ENCODE measurements at regions not wholly inside any gene's neighbourhood (a gene's known extent, or its start where the extent isn't known, plus 50 kb on each side); places are given as distances from the start of the nearest gene placed in this dataset.
"Not testable (repeated sequence)": the region's sequence is repeated elsewhere in the genome, so short reads cannot be mapped to it uniquely, and the experiment has no call there.

GRCh38 chr3:80618295-80619256 lies 850.8 kb upstream of the ROBO1 start:
- no peak for DNase-seq (ENCODE audit: low read depth)

- DNase-seq (ENCODE audit: low read depth), result no peak
These were observed 844.6 kb upstream of the ROBO1 start for GRCh38 chr3:80612366-80612765.

GRCh38 chr3:80608072-80608471 lies 840.3 kb upstream of the ROBO1 start:
- DNase-seq (ENCODE audit: low read depth), result not testable (repeated sequence)

- DNase-seq (ENCODE audit: low read depth), result no peak
These were observed 838.3 kb upstream of the ROBO1 start for GRCh38 chr3:80606073-80606472.

- no peak for DNase-seq (ENCODE audit: low read depth)
These were observed 833.7 kb upstream of the ROBO1 start for GRCh38 chr3:80601479-80601878.

GRCh38 chr3:80592792-80593191 lies 825.0 kb upstream of the ROBO1 start:
- no peak for DNase-seq (ENCODE audit: low read depth)

GRCh38 chr3:80586338-80586737 lies 818.5 kb upstream of the ROBO1 start:
- DNase-seq (ENCODE audit: low read depth), result no peak

GRCh38 chr3:80580146-80580545 lies 812.3 kb upstream of the ROBO1 start:
- no peak for DNase-seq (ENCODE audit: low read depth)

- no peak for DNase-seq (ENCODE audit: low read depth)
These were observed 796.6 kb upstream of the ROBO1 start for GRCh38 chr3:80564391-80564790.

- DNase-seq (ENCODE audit: low read depth), result no peak
These were observed 791.9 kb upstream of the ROBO1 start for GRCh38 chr3:80559701-80560100.

- DNase-seq (ENCODE audit: low read depth), result no peak
These were observed 789.0 kb upstream of the ROBO1 start for GRCh38 chr3:80556763-80557162.

- DNase-seq (ENCODE audit: low read depth), result no peak
These were observed 786.5 kb upstream of the ROBO1 start for GRCh38 chr3:80554304-80554703.

GRCh38 chr3:80553211-80553610 lies 785.4 kb upstream of the ROBO1 start:
- no peak for DNase-seq (ENCODE audit: low read depth)

- DNase-seq (ENCODE audit: low read depth), result no peak
These were observed 782.4 kb upstream of the ROBO1 start for GRCh38 chr3:80550174-80550573.

- DNase-seq (ENCODE audit: low read depth), result no peak
These were observed 781.4 kb upstream of the ROBO1 start for GRCh38 chr3:80549173-80549572.

- no peak for DNase-seq (ENCODE audit: low read depth)
These were observed 775.4 kb upstream of the ROBO1 start for GRCh38 chr3:80543154-80543553.

- DNase-seq (ENCODE audit: low read depth), result no peak
These were observed 774.7 kb upstream of the ROBO1 start for GRCh38 chr3:80542456-80542855.

- no peak for DNase-seq (ENCODE audit: low read depth)
These were observed 769.9 kb upstream of the ROBO1 start for GRCh38 chr3:80537680-80538079.

GRCh38 chr3:80535286-80535685 lies 767.5 kb upstream of the ROBO1 start:
- DNase-seq (ENCODE audit: low read depth), result no peak

- DNase-seq (ENCODE audit: low read depth), result no peak
These were observed 765.8 kb upstream of the ROBO1 start for GRCh38 chr3:80533553-80533952.

- DNase-seq (ENCODE audit: low read depth), result no peak
These were observed 758.4 kb upstream of the ROBO1 start for GRCh38 chr3:80526153-80526552.

GRCh38 chr3:80521081-80521480 lies 753.3 kb upstream of the ROBO1 start:
- DNase-seq (ENCODE audit: low read depth), result no peak

- no peak for DNase-seq (ENCODE audit: low read depth)
These were observed 751.6 kb upstream of the ROBO1 start for GRCh38 chr3:80519436-80519835.

GRCh38 chr3:80496452-80496851 lies 728.7 kb upstream of the ROBO1 start:
- no peak for DNase-seq (ENCODE audit: low read depth)

Measured in amniotic epithelial cell (primary cell).